AG04449 (cell line): ENCODE measurements at regions not wholly inside any gene's neighbourhood (a gene's known extent, or its start where the extent isn't known, plus 50 kb on each side); places are given as distances from the start of the nearest gene placed in this dataset.
"Not testable (repeated sequence)": the region's sequence is repeated elsewhere in the genome, so short reads cannot be mapped to it uniquely, and the experiment has no call there.

Source experiments
- CTCF ChIA-PET: fragments of 350-600 bp; formaldehyde crosslinking; extraction: SDS; loops from one replicate; lab custom pipeline; 2021; ENCODE audit warnings: antibody characterized with exemption; lab: Yijun Ruan, JAX
- POLR2A ChIA-PET: fragments of 400-600, 350-600 bp; formaldehyde crosslinking; extraction: SDS; loops from one replicate; lab custom pipeline; 2020; ENCODE audit warnings: antibody characterized with exemption, inconsistent platforms; lab: Yijun Ruan, JAX
- DNase-seq: peaks from one replicate; pipeline ENCODE4 v3.0.0-alpha.2; 2010; ENCODE audit warnings: low read depth, low spot score
- H3K4me3 ChIP-seq: 2 replicates; pipeline ENCODE4 v1.5.1; 2011; ENCODE audit warnings: low read depth, mild to moderate bottlenecking, control low read depth, low read length
- TF ChIP-seq, protein P1 (sequence below): IDR thresholded peaks from one replicate; pipeline ENCODE4 v1.5.1; 2011; ENCODE audit warnings: mild to moderate bottlenecking, moderate library complexity, low read length, control low read depth, inconsistent platforms; ENCODE audit not compliant: insufficient read depth; ENCODE audit errors: missing control alignments

DNA sequence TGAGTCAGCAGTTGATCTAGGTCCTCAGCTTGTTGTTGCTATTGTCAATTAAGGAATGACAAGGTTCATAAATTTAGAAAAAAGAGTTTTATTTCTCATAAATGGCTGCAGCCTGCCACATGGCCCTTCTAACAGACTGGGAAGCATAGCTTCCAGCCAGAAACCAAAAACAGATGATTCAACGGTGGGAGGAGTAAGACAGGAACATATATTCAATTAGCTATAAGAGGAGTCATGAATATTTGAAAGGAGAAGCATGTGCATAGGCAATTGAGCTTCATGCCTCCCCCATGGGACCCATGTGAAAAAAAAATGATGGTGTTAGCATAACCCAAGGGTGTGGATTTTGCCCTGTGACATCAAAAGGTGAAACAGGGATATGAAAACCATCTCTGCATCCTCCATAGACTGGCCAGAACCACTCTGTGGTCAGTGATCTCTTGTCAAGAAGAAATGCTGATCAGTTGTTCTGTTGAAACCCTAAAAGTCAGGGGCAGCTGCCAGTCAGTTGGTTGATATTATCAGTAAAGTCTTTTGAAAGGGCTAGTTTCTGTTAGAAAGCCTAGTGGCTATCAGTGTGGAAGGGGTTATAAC, 296.5 kb upstream of the C1QTNF3 start:
- DNase-seq, POLR2A ChIA-PET, CTCF ChIA-PET, H3K4me3 ChIP-seq: not testable (repeated sequence)

DNA sequence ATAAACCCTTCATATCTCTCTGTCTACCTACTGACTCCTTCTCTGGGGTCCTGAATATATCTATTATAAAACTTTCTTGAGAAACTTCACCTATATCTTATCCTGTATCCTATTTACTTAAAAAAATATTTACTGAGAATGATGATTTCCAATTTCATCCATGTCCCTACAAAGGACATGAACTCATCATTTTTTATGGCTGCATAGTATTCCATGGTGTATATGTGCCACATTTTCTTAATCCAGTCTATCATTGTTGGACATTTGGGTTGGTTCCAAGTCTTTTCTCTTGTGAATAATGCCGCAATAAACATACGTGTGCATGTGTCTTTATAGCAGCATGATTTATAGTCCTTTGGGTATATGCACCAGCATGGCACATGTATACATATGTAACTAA, 301.7 kb upstream of the RAI14 start:
- CTCF ChIA-PET, DNase-seq, POLR2A ChIA-PET, H3K4me3 ChIP-seq: not testable (repeated sequence)

DNA sequence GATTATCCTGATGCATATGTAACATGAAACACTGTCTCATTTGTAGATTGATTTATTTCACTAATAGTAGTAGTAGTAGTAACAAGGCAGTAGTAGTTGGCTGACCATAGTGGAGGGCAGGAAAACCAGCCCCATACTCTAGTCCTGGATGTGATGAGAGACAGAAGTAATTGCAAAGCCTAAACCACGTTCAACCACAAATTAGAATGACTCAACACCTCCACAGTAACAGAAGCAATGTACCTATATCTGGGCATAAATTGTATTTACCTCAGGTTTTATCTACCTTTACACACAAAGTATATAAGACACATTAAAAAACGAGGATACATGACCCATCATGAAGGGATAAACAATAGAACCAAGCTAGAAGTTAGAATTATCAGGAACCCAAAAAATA, 284.7 kb upstream of the RAI14 start:
- DNase-seq, H3K4me3 ChIP-seq, POLR2A ChIA-PET, CTCF ChIA-PET: not testable (repeated sequence)

DNA sequence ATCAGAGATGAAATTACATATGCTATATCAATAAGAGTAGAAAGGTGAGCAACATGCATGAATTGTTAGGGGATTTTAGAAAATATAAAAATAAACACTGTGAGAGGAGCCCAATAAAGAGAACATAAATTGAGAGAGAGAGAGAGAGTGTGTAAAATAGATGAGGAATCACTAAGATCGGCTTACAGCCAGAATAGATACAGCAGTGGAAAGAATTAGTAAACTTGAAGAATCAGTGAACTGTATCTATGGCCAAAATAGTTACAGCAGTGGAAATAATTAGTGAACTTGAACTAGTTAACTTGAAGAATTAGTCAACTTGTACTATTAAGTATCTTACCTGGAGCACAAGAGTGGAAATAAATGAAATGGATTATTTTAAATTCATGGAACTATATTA, 284.3 kb upstream of the RAI14 start:
- CTCF ChIA-PET, DNase-seq, H3K4me3 ChIP-seq, POLR2A ChIA-PET: not testable (repeated sequence)

DNA sequence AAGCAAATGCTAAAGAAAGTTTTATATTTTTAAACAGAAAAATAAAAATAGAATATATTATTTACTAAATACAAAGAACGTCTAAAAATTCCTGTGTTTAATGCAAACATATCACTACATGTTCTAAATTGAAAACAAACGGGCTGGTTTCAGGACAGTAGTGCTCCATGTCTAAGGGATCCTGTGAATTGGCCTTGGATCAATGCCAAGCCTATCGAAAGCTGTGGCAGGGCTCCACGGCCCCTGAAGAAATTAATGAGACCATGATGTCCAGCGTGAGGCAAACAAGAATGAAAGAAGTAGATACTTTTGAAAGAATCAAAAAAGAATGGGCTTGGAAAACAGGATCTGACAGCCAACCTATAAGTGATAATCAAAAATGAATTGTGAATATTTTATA, 283.4 kb upstream of the RAI14 start:
- POLR2A ChIA-PET, H3K4me3 ChIP-seq, CTCF ChIA-PET, DNase-seq: not testable (repeated sequence)

DNA sequence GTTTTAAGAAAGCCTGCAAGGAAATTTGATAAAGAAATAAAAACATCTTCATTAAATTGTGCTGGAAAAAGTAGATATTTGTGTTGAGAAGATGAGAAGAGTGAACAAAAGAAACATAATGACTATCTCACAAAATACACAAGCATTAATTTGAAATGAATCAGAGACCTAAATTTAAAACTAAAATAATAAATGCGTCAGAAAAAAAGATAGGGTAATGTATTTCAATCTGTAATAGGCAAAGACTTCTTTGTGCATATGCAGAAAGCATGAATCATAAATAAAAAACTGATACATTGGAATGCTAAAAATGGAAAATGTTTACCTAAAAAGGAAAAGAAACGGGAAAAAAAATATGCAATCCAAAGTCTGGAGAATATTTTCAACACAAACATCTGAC, 278.5 kb upstream of the RAI14 start:
- CTCF ChIA-PET, POLR2A ChIA-PET, DNase-seq, H3K4me3 ChIP-seq: not testable (repeated sequence)

DNA sequence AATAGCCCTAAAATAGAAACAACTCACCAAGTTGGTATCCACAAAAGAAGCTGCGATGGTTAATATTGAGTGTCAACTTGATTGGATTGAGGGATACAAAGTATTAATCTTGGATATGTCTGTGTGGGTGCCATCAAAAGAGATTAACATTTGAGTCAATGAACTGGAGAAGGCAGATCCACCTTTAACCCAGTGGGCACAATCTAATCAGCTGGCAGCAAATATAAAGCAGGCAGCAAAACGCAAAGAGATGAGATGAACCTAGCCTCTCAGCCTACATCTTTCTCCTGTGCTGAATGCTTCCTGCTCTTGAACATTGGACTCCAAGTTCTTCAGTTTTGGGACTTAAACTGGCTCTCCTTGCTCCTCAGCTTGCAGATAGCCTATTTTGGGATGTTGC, 277.6 kb upstream of the RAI14 start:
- POLR2A ChIA-PET, DNase-seq, H3K4me3 ChIP-seq, CTCF ChIA-PET: not testable (repeated sequence)

DNA sequence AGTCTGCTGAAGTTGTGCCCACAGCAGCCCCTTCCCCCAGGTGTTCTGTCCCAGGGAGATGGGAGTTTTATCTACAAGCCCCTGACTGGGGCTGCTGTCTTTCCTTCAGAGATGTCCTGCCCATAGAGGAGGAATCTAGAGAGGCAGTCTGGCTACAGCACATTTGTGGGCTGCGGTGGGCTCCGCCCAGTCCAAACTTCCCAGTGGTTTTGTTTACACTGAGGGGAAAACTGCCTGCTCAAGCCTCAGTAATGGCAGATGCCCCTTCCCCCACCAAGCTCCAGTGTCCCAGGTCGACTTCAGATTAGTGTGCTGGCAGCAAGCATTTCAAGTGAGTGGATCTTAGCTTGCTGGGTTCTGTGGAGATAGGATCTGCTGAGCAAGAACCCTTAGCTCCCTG, 267.4 kb upstream of the RAI14 start:
- CTCF ChIA-PET, POLR2A ChIA-PET, H3K4me3 ChIP-seq, DNase-seq: not testable (repeated sequence)

DNA sequence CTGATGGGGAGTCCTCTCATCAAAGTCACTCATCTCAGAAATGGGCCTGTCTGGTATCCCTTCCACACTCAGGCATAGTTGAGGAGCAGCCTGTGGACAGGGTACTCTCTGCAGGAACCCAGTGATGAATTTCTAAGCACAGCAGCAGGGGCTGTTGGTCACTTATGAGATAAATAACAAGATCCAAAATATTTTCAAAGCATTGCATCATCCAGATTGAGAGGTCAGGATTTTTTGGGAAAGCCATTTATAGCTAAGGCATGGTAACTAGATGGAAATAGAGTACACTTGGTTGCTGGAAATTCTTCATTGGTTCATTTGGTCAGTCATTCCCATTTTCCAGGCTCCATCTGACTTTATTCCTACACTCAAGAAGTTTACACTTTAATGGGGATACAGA, 246.8 kb upstream of the RAI14 start:
- TF ChIP-seq, protein P1, sequence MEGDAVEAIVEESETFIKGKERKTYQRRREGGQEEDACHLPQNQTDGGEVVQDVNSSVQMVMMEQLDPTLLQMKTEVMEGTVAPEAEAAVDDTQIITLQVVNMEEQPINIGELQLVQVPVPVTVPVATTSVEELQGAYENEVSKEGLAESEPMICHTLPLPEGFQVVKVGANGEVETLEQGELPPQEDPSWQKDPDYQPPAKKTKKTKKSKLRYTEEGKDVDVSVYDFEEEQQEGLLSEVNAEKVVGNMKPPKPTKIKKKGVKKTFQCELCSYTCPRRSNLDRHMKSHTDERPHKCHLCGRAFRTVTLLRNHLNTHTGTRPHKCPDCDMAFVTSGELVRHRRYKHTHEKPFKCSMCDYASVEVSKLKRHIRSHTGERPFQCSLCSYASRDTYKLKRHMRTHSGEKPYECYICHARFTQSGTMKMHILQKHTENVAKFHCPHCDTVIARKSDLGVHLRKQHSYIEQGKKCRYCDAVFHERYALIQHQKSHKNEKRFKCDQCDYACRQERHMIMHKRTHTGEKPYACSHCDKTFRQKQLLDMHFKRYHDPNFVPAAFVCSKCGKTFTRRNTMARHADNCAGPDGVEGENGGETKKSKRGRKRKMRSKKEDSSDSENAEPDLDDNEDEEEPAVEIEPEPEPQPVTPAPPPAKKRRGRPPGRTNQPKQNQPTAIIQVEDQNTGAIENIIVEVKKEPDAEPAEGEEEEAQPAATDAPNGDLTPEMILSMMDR: no peak
- CTCF ChIA-PET: interaction anchor here (1.0 kb wide), 1 partner anchor 412 kb away, joined by 4 read pairs; no protein-coding TSS in a partner anchor
- no peak for DNase-seq

DNA sequence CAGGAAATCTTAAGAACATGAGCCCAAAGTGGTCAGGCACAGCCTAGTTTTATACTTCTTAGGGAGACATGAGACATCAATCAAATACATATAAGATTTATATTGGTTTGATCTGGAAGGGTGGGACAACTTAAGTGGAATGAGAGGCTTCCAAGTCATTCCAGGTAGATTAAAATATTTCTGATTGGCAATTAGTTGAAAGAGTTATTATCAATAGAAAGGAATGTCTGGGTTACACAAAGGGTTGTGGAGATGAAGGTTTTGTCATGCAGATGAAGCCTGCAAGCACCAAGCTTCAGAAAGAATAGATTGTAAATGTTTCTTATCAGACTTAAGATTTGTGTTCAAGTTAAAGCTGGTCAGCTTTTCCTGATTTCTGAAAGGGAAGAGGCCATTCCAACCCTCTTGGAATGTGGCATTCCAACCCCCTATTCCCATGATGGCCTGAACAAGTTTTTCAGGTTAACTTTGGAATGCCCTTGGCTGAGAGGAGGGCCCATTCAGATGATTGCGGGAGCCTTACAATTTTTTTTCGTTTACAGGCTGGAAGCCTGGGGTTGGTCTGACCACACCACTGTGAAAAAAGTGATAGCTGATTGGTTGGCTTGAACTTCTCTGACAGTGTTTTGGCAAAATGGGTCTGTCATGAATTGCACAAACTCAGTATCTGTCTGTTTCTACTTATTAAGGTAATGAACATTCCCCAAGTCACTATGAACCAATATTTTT, 245.6 kb upstream of the RAI14 start:
- POLR2A ChIA-PET: no interaction called here
- CTCF ChIA-PET: no interaction called here
- H3K4me3 ChIP-seq: no peak overlapping the region
- TF ChIP-seq, protein P1: no peak
- no peak for DNase-seq

More for the DNA sequence above, 246.8 kb upstream of the RAI14 start:
- POLR2A ChIA-PET: no interaction called here
- no peak overlapping the region for H3K4me3 ChIP-seq
